ENCODE measurements at regions not wholly inside any gene's neighbourhood (a gene's known extent, or its start where the extent isn't known, plus 50 kb on each side); places are given as distances from the start of the nearest gene placed in this dataset.
"Not testable (repeated sequence)": the region's sequence is repeated elsewhere in the genome, so short reads cannot be mapped to it uniquely, and the experiment has no call there.

- no peak for ATAC-seq
- no peak overlapping the region for H3K27ac Mint-ChIP-seq
- no peaks in the 10 kb centered on the region for H3K36me3 Mint-ChIP-seq
- H3K4me1 Mint-ChIP-seq = no peaks in the 10 kb centered on the region
- H3K27me3 Mint-ChIP-seq = peaks cover 12% of the 10 kb centered on the region
- no peak overlapping the region for H3K4me3 Mint-ChIP-seq
- H3K9me3 Mint-ChIP-seq = no peaks in the 10 kb centered on the region
Measured at GRCh38 chr5:53160895-53161294, 51.3 kb upstream of the MOCS2 start.

GRCh38 chr5:53161876-53162275 lies 52.3 kb upstream of the MOCS2 start:
- Mint-ChIP-seq H3K4me3 (no peak overlapping the region), H3K4me1 (no peaks in the 10 kb centered on the region), H3K9me3 (no peaks in the 10 kb centered on the region), H3K27ac (no peak overlapping the region), H3K27me3 (peaks cover 4% of the 10 kb centered on the region), H3K36me3 (no peaks in the 10 kb centered on the region)
- ATAC-seq = no peak

GRCh38 chr5:53164478-53165165 lies 55.1 kb upstream of the MOCS2 start:
- ATAC-seq = peak; percentile 28
- Mint-ChIP-seq H3K27ac (no peak overlapping the region), H3K4me1 (no peaks in the 10 kb centered on the region), H3K4me3 (no peak overlapping the region), H3K9me3 (no peaks in the 10 kb centered on the region), H3K27me3 (peaks cover 8% of the 10 kb centered on the region), H3K36me3 (no peaks in the 10 kb centered on the region)

- H3K27me3 Mint-ChIP-seq = peaks cover 8% of the 10 kb centered on the region
- ATAC-seq = no peak
- H3K4me1 Mint-ChIP-seq = no peaks in the 10 kb centered on the region
- no peaks in the 10 kb centered on the region for H3K36me3 Mint-ChIP-seq
- no peak overlapping the region for H3K27ac Mint-ChIP-seq
- H3K4me3 Mint-ChIP-seq = no peak overlapping the region
- H3K9me3 Mint-ChIP-seq = no peaks in the 10 kb centered on the region
Measured at GRCh38 chr5:53165431-53166182, 56.0 kb upstream of the MOCS2 start.

- H3K9me3 Mint-ChIP-seq = no peaks in the 10 kb centered on the region
- no peak for ATAC-seq
- H3K27ac Mint-ChIP-seq = no peak overlapping the region
- no peak overlapping the region for H3K4me3 Mint-ChIP-seq
- peaks cover 8% of the 10 kb centered on the region for H3K27me3 Mint-ChIP-seq
- H3K4me1 Mint-ChIP-seq = no peaks in the 10 kb centered on the region
- no peaks in the 10 kb centered on the region for H3K36me3 Mint-ChIP-seq
Measured at GRCh38 chr5:53166183-53166495, 56.6 kb upstream of the MOCS2 start.

- peaks cover 16% of the 10 kb centered on the region for H3K27me3 Mint-ChIP-seq
- H3K36me3 Mint-ChIP-seq = no peaks in the 10 kb centered on the region
- H3K4me1 Mint-ChIP-seq = no peaks in the 10 kb centered on the region
- no peaks in the 10 kb centered on the region for H3K9me3 Mint-ChIP-seq
- ATAC-seq = no peak
- no peak overlapping the region for H3K4me3 Mint-ChIP-seq
- H3K27ac Mint-ChIP-seq = no peak overlapping the region
Measured at GRCh38 chr5:53167836-53168235, 58.3 kb upstream of the MOCS2 start.

GRCh38 chr5:53169933-53170332 lies 60.4 kb upstream of the MOCS2 start:
- no peak for ATAC-seq

GRCh38 chr5:53170746-53171349 lies 61.3 kb upstream of the MOCS2 start:
- H3K27me3 Mint-ChIP-seq = peaks cover 26% of the 10 kb centered on the region
- no peaks in the 10 kb centered on the region for H3K4me1 Mint-ChIP-seq
- H3K36me3 Mint-ChIP-seq = no peaks in the 10 kb centered on the region
- H3K9me3 Mint-ChIP-seq = peaks cover 5% of the 10 kb centered on the region
- no peak overlapping the region for H3K27ac Mint-ChIP-seq
- no peak overlapping the region for H3K4me3 Mint-ChIP-seq
- ATAC-seq = no peak

More at GRCh38 chr5:53169933-53170332, 60.4 kb upstream of the MOCS2 start:
- Mint-ChIP-seq H3K9me3 (peaks cover 4% of the 10 kb centered on the region), H3K36me3 (no peaks in the 10 kb centered on the region), H3K4me3 (no peak overlapping the region), H3K4me1 (no peaks in the 10 kb centered on the region), H3K27me3 (peaks cover 26% of the 10 kb centered on the region), H3K27ac (no peak overlapping the region)

- H3K9me3 Mint-ChIP-seq, H3K4me1 Mint-ChIP-seq, H3K4me3 Mint-ChIP-seq, ATAC-seq, H3K27ac Mint-ChIP-seq, H3K36me3 Mint-ChIP-seq: not testable (repeated sequence)
- H3K27me3 Mint-ChIP-seq = peaks cover 26% of the 10 kb centered on the region
Measured at GRCh38 chr5:53172073-53172472, 62.5 kb upstream of the MOCS2 start.

- ATAC-seq = no peak
- Mint-ChIP-seq H3K36me3 (no peaks in the 10 kb centered on the region), H3K4me1 (no peaks in the 10 kb centered on the region), H3K4me3 (no peak overlapping the region), H3K9me3 (peaks cover 5% of the 10 kb centered on the region), H3K27me3 (peaks cover 23% of the 10 kb centered on the region), H3K27ac (no peak overlapping the region)
Measured at GRCh38 chr5:53172630-53173029, 63.1 kb upstream of the MOCS2 start.

GRCh38 chr5:53173083-53173482 lies 63.5 kb upstream of the MOCS2 start:
- peaks cover 5% of the 10 kb centered on the region for H3K9me3 Mint-ChIP-seq
- H3K27ac Mint-ChIP-seq = no peak overlapping the region
- ATAC-seq = no peak
- H3K36me3 Mint-ChIP-seq = no peaks in the 10 kb centered on the region
- no peaks in the 10 kb centered on the region for H3K4me1 Mint-ChIP-seq
- peaks cover 19% of the 10 kb centered on the region for H3K27me3 Mint-ChIP-seq
- H3K4me3 Mint-ChIP-seq = no peak overlapping the region

GRCh38 chr5:53178830-53179229 lies 69.3 kb upstream of the MOCS2 start:
- Mint-ChIP-seq H3K4me1 (no peaks in the 10 kb centered on the region), H3K36me3 (no peaks in the 10 kb centered on the region), H3K4me3 (no peak overlapping the region), H3K27me3 (peaks cover 8% of the 10 kb centered on the region), H3K9me3 (peaks cover 5% of the 10 kb centered on the region), H3K27ac (no peak overlapping the region)
- no peak for ATAC-seq

- Mint-ChIP-seq H3K9me3 (peaks cover 3% of the 10 kb centered on the region), H3K4me1 (no peaks in the 10 kb centered on the region), H3K27me3 (no peaks in the 10 kb centered on the region), H3K4me3 (no peak overlapping the region), H3K27ac (no peak overlapping the region), H3K36me3 (no peaks in the 10 kb centered on the region)
- ATAC-seq = no peak
Measured at GRCh38 chr5:53179691-53180090, 70.1 kb upstream of the MOCS2 start.

GRCh38 chr5:53180538-53180937 lies 71.0 kb upstream of the MOCS2 start:
- Mint-ChIP-seq H3K4me1 (no peaks in the 10 kb centered on the region), H3K27me3 (no peaks in the 10 kb centered on the region), H3K4me3 (no peak overlapping the region), H3K9me3 (peaks cover 2% of the 10 kb centered on the region), H3K27ac (no peak overlapping the region), H3K36me3 (no peaks in the 10 kb centered on the region)
- no peak for ATAC-seq

GRCh38 chr5:53180991-53181390 lies 71.4 kb upstream of the MOCS2 start:
- Mint-ChIP-seq H3K4me3 (no peak overlapping the region), H3K27ac (no peak overlapping the region), H3K4me1 (no peaks in the 10 kb centered on the region), H3K27me3 (no peaks in the 10 kb centered on the region), H3K9me3 (peaks cover 2% of the 10 kb centered on the region), H3K36me3 (no peaks in the 10 kb centered on the region)
- ATAC-seq = no peak

GRCh38 chr5:53183880-53184279 lies 74.3 kb upstream of the MOCS2 start:
- Mint-ChIP-seq H3K27me3 (peaks cover under 1% of the 10 kb centered on the region), H3K27ac (no peak overlapping the region), H3K4me1 (no peaks in the 10 kb centered on the region), H3K4me3 (no peak overlapping the region), H3K9me3 (peaks cover 4% of the 10 kb centered on the region), H3K36me3 (no peaks in the 10 kb centered on the region)
- ATAC-seq = no peak
